Stomach (tissue), 4 donors: ENCODE measurements at regions not wholly inside any gene's neighbourhood (a gene's known extent, or its start where the extent isn't known, plus 50 kb on each side); places are given as distances from the start of the nearest gene placed in this dataset.

Experiments used
- CTCF ChIP-seq, 7 experiments: fragments of 450-650 bp in 4 of 7; fragments of 200-600 bp in 3 of 7; sonication (generic) in 3 of 7; IDR thresholded peaks; one replicate each; pipeline ENCODE4 v1.5.1; 2016 to 2019; ENCODE audit warnings: antibody characterized with exemption in 7 of 7, control low read depth in 2 of 7, mild to moderate bottlenecking in 1 of 7
- POLR2A ChIP-seq, 4 donors: fragments of 450-650 bp; IDR thresholded peaks; one replicate each; pipeline ENCODE4 v1.6.1; 2016; ENCODE audit warnings: antibody characterized with exemption in 4 of 4, control low read depth in 2 of 4, mild to moderate bottlenecking in 1 of 4, moderate library complexity in 1 of 4
- POLR2AphosphoS5 ChIP-seq, 3 donors: sonication (generic); formaldehyde crosslinking; IDR thresholded peaks; one replicate each; pipeline ENCODE4 v1.6.1; 2016; ENCODE audit warnings: antibody characterized with exemption in 3 of 3

GRCh38 chr2:208792766-208793165 lies 386.2 kb downstream of the PTH2R start:
- TF ChIP-seq POLR2A (IDR thresholded peaks at IDR 0.05) (no peak), CTCF (IDR thresholded peaks at IDR 0.05) (no peak), POLR2AphosphoS5 (IDR thresholded peaks at IDR 0.05) (no peak)
